ENCODE measurements at regions not wholly inside any gene's neighbourhood (a gene's known extent, or its start where the extent isn't known, plus 50 kb on each side); places are given as distances from the start of the nearest gene placed in this dataset.

DNA sequence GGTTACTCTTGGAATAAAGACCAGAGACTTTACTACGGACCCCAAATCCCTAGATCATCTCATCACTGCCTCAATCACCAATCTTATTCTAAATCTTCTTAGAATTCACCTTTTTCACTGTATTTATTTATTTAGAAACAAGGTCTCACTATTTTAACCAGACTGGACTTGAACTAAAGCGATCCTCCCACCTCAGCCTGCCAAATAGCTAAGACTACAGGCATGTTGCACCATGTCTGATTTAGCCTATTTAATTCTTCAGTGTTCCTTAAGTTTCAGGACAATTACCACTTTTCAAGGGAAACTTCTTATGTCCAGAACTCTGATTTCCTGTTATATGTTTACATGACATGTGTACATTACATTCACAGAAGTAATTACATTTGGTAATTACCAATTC is 238.0 kb upstream of the COL8A1 start:
- no peaks in the 10 kb centered on the region for H3K9me3 ChIP-seq (ENCODE audit: control insufficient read depth, insufficient read depth, low read depth, low read length)
- no peak overlapping the region for H3K9ac ChIP-seq (ENCODE audit: insufficient read depth, low read length)
- H3K4me1 ChIP-seq (ENCODE audit: control insufficient read depth, extremely low read depth, insufficient read depth, low read length), result peaks cover 6% of the 10 kb centered on the region
- TF ChIP-seq, protein P1, sequence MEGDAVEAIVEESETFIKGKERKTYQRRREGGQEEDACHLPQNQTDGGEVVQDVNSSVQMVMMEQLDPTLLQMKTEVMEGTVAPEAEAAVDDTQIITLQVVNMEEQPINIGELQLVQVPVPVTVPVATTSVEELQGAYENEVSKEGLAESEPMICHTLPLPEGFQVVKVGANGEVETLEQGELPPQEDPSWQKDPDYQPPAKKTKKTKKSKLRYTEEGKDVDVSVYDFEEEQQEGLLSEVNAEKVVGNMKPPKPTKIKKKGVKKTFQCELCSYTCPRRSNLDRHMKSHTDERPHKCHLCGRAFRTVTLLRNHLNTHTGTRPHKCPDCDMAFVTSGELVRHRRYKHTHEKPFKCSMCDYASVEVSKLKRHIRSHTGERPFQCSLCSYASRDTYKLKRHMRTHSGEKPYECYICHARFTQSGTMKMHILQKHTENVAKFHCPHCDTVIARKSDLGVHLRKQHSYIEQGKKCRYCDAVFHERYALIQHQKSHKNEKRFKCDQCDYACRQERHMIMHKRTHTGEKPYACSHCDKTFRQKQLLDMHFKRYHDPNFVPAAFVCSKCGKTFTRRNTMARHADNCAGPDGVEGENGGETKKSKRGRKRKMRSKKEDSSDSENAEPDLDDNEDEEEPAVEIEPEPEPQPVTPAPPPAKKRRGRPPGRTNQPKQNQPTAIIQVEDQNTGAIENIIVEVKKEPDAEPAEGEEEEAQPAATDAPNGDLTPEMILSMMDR (conservative IDR thresholded peaks at IDR 0.05 in 1 of 2, IDR thresholded peaks at IDR 0.05 in 1 of 2; ENCODE audit: low read depth in 1 of 2, low read length in 2 of 2), result no peak
- TF ChIP-seq EZH2 (IDR thresholded peaks at IDR 0.05; ENCODE audit: low read length, missing control alignments), result no peak
- H3K36me3 ChIP-seq (ENCODE audit: control insufficient read depth, insufficient read depth, low read length), result no peaks in the 10 kb centered on the region
- no peak overlapping the region for H3K4me2 ChIP-seq (ENCODE audit: extremely low read depth, insufficient read depth, low read length)
- no peaks in the 10 kb centered on the region for H3K27me3 ChIP-seq (ENCODE audit: control insufficient read depth, insufficient read depth, low read length)
- no peak for DNase-seq (ENCODE audit: low read depth in 2 of 2)
- no peak overlapping the region for H2AFZ ChIP-seq (ENCODE audit: low read length)
- no peaks in the 10 kb centered on the region for H3K79me2 ChIP-seq (ENCODE audit: control insufficient read depth, insufficient read depth, low read length)
- no peak overlapping the region for H3K4me3 ChIP-seq (replicated peaks in 1 of 4; ENCODE audit: control extremely low read depth in 1 of 4, insufficient read depth in 1 of 4, low read depth in 3 of 4, low read length in 4 of 4)
- no peaks in the 10 kb centered on the region for H4K20me1 ChIP-seq (ENCODE audit: control insufficient read depth, extremely low read depth, insufficient read depth, low read length)
- H3K27ac ChIP-seq (ENCODE audit: insufficient read depth, low read length), result no peak overlapping the region

DNA sequence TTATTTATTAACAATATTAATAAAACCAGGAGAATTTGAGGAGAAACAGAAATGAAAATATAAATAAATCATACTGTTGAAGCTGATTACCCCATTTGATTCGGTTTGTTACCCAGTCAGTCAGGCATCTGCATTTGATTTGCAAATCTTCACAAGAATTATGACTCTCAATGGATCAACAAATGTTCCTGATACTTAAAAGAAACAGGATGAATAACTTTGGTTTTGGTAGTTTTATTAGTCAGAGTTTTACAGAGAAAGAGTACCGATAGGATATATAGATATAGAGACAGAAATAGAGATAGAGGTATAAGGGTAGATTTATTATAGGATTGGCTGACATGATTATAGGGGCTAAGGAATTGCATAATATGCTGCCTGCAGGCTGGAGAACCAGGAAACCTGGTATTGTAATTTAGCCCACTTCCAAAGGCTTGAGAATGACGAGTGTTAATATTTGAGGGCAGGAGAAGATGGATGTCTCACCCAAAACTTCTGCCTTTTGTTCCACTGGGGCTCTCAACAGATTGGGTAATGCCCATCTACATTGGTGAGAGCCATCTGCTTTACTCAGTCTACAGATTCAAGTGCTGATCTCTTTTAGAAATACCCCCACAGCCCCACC is 241.6 kb upstream of the COL8A1 start:
- Histone ChIP-seq H3K4me2 (ENCODE audit: extremely low read depth, insufficient read depth, low read length) (no peak overlapping the region), H3K27me3 (ENCODE audit: control insufficient read depth, insufficient read depth, low read length) (no peaks in the 10 kb centered on the region), H3K36me3 (ENCODE audit: control insufficient read depth, insufficient read depth, low read length) (no peaks in the 10 kb centered on the region), H3K79me2 (ENCODE audit: control insufficient read depth, insufficient read depth, low read length) (no peaks in the 10 kb centered on the region), H3K27ac (ENCODE audit: insufficient read depth, low read length) (peak overlapping the region; percentile 70), H3K4me3 (replicated peaks in 1 of 4; ENCODE audit: control extremely low read depth in 1 of 4, insufficient read depth in 1 of 4, low read depth in 3 of 4, low read length in 4 of 4) (no peak overlapping the region), H3K9ac (ENCODE audit: insufficient read depth, low read length) (no peak overlapping the region), H3K4me1 (ENCODE audit: control insufficient read depth, extremely low read depth, insufficient read depth, low read length) (peaks cover 15% of the 10 kb centered on the region), H3K9me3 (ENCODE audit: control insufficient read depth, insufficient read depth, low read depth, low read length) (no peaks in the 10 kb centered on the region), H4K20me1 (ENCODE audit: control insufficient read depth, extremely low read depth, insufficient read depth, low read length) (no peaks in the 10 kb centered on the region), H2AFZ (ENCODE audit: low read length) (no peak overlapping the region)
- peak in 1 of 2 donors; percentile 57 for DNase-seq (ENCODE audit: low read depth in 2 of 2)
- TF ChIP-seq, protein P1 (conservative IDR thresholded peaks at IDR 0.05 in 1 of 2, IDR thresholded peaks at IDR 0.05 in 1 of 2; ENCODE audit: low read depth in 1 of 2, low read length in 2 of 2), result no peak
- no peak for TF ChIP-seq EZH2 (IDR thresholded peaks at IDR 0.05; ENCODE audit: low read length, missing control alignments)

DNA sequence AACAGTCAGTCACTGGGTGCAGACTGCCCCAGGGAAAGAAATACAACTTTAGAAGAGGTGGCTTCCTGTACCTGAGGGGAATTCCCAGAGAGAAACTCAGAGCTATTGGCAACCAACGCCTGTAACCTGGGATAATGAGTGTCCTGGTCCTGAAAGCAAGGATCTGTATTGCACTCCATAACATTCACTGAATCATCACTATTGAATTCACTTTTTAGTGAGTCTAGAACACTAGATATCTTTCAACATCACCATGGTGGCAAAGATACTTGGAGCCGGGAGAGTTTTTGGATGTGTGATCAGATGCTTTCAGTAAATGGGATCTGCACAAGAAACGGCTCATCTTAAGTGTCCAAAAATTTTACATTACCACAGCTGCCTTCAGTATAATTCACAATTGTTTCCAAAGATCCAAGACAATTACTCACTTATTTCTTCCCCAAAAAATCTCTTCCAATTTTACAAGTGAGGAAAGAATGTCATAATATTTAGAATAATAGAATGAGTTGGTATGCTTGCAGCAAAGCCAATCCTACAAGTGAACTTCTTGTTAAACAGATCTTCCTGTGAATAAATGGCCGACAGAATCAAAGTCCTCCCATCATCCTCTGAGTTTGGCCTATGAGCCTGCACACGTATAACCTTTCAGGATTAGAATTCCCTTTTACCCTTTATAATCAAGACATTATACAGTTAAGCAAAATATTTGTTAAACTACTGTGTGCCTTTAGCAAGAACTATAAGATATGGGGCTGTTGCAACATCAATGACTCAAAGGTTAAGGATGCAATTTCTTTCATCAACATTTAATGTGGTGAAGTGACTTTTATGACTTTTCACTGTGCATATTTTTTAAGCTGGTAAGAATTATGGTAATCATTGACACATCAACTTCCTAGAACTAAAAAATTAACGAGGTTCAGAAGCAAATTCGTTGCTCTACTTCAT is 243.3 kb upstream of the COL8A1 start:
- Histone ChIP-seq H3K4me2 (ENCODE audit: extremely low read depth, insufficient read depth, low read length) (peak overlapping the region; percentile 41), H3K27ac (ENCODE audit: insufficient read depth, low read length) (peak overlapping the region; percentile 70)

More for the DNA sequence above, 243.3 kb upstream of the COL8A1 start:
- Histone ChIP-seq H3K9ac (ENCODE audit: insufficient read depth, low read length) (no peak overlapping the region), H3K79me2 (ENCODE audit: control insufficient read depth, insufficient read depth, low read length) (no peaks in the 10 kb centered on the region), H3K4me3 (replicated peaks in 1 of 4; ENCODE audit: control extremely low read depth in 1 of 4, insufficient read depth in 1 of 4, low read depth in 3 of 4, low read length in 4 of 4) (no peak overlapping the region), H2AFZ (ENCODE audit: low read length) (no peak overlapping the region), H4K20me1 (ENCODE audit: control insufficient read depth, extremely low read depth, insufficient read depth, low read length) (no peaks in the 10 kb centered on the region), H3K36me3 (ENCODE audit: control insufficient read depth, insufficient read depth, low read length) (no peaks in the 10 kb centered on the region), H3K4me1 (ENCODE audit: control insufficient read depth, extremely low read depth, insufficient read depth, low read length) (peaks cover 15% of the 10 kb centered on the region), H3K27me3 (ENCODE audit: control insufficient read depth, insufficient read depth, low read length) (no peaks in the 10 kb centered on the region), H3K9me3 (ENCODE audit: control insufficient read depth, insufficient read depth, low read depth, low read length) (no peaks in the 10 kb centered on the region)
- DNase-seq (ENCODE audit: low read depth in 2 of 2), result peak; percentile 89 to 93
- TF ChIP-seq, protein P1 (conservative IDR thresholded peaks at IDR 0.05 in 1 of 2, IDR thresholded peaks at IDR 0.05 in 1 of 2; ENCODE audit: low read depth in 1 of 2, low read length in 2 of 2), result no peak
- no peak for TF ChIP-seq EZH2 (IDR thresholded peaks at IDR 0.05; ENCODE audit: low read length, missing control alignments)
